ENCODE measurements at regions not wholly inside any gene's neighbourhood (a gene's known extent, or its start where the extent isn't known, plus 50 kb on each side); places are given as distances from the start of the nearest gene placed in this dataset.
A peak's percentile ranks its signal among the peaks of the same experiment; 100 is the strongest.
"Not testable (repeated sequence)": the region's sequence is repeated elsewhere in the genome, so short reads cannot be mapped to it uniquely, and the experiment has no call there.

GRCh38 chr3:87793337-87793877, 265.4 kb downstream of the CGGBP1 start:
- no peak for DNase-seq (ENCODE audit: low spot score)

GRCh38 chr3:87792534-87793336, 266.1 kb downstream of the CGGBP1 start, which contains the start of gene HTR1F:
Gene HTR1F, plus strand, starts transcription at chr3:87792706.
- no peak for DNase-seq (ENCODE audit: low spot score)

- no peak for DNase-seq (ENCODE audit: low spot score)
Measured at GRCh38 chr3:87792198-87792533, 266.6 kb downstream of the CGGBP1 start.

- DNase-seq (ENCODE audit: low spot score): no peak
Measured at GRCh38 chr3:87791248-87792027, 267.4 kb downstream of the CGGBP1 start.

- not testable (repeated sequence) for DNase-seq (ENCODE audit: low spot score)
Measured at GRCh38 chr3:87789049-87789448, 269.8 kb downstream of the CGGBP1 start.

- no peak for DNase-seq (ENCODE audit: low spot score)
Measured at GRCh38 chr3:87788516-87788915, 270.3 kb downstream of the CGGBP1 start.

- DNase-seq (ENCODE audit: low spot score): no peak
Measured at GRCh38 chr3:87780811-87781210, 278.0 kb downstream of the CGGBP1 start.

GRCh38 chr3:87778876-87779275, 279.9 kb downstream of the CGGBP1 start:
- no peak for DNase-seq (ENCODE audit: low spot score)

GRCh38 chr3:87771337-87772192, 287.2 kb downstream of the CGGBP1 start:
- DNase-seq (ENCODE audit: low spot score): peak; percentile 7

- DNase-seq (ENCODE audit: low spot score): no peak
Measured at GRCh38 chr3:87766721-87767120, 292.1 kb downstream of the CGGBP1 start.

- DNase-seq (ENCODE audit: low spot score): no peak
Measured at GRCh38 chr3:87765256-87765655, 293.5 kb downstream of the CGGBP1 start.

- no peak for DNase-seq (ENCODE audit: low spot score)
Measured at GRCh38 chr3:87761795-87762194, 297.0 kb downstream of the CGGBP1 start.

- DNase-seq (ENCODE audit: low spot score): no peak
Measured at GRCh38 chr3:87761341-87761740, 297.5 kb downstream of the CGGBP1 start.

- DNase-seq (ENCODE audit: low spot score): no peak
Measured at GRCh38 chr3:87756616-87757015, 302.2 kb downstream of the CGGBP1 start.

GRCh38 chr3:87755852-87756251, 303.0 kb downstream of the CGGBP1 start:
- no peak for DNase-seq (ENCODE audit: low spot score)

- DNase-seq (ENCODE audit: low spot score): no peak
Measured at GRCh38 chr3:87742250-87742649, 316.6 kb downstream of the CGGBP1 start.

GRCh38 chr3:87740894-87741293, 317.9 kb downstream of the CGGBP1 start:
- DNase-seq (ENCODE audit: low spot score): not testable (repeated sequence)

GRCh38 chr3:87737817-87738216, 321.0 kb downstream of the CGGBP1 start:
- not testable (repeated sequence) for DNase-seq (ENCODE audit: low spot score)

GRCh38 chr3:87733671-87734367, 325.0 kb downstream of the CGGBP1 start:
- no peak for DNase-seq (ENCODE audit: low spot score)

- no peak for DNase-seq (ENCODE audit: low spot score)
Measured at GRCh38 chr3:87732294-87732693, 326.5 kb downstream of the CGGBP1 start.

- no peak for DNase-seq (ENCODE audit: low spot score)
Measured at GRCh38 chr3:87727783-87728182, 331.0 kb downstream of the CGGBP1 start.

Measured in H4 (cell line).